DMS79 treated with DMSO at 0.1 percent for 48 hours (cell line): ENCODE measurements at regions not wholly inside any gene's neighbourhood (a gene's known extent, or its start where the extent isn't known, plus 50 kb on each side); places are given as distances from the start of the nearest gene placed in this dataset.
A peak's percentile ranks its signal among the peaks of the same experiment; 100 is the strongest.

Experiments
- DNase-seq: peaks from one replicate; lab custom pipeline; 2025; lab: John Stamatoyannopoulos, UW

DNA sequence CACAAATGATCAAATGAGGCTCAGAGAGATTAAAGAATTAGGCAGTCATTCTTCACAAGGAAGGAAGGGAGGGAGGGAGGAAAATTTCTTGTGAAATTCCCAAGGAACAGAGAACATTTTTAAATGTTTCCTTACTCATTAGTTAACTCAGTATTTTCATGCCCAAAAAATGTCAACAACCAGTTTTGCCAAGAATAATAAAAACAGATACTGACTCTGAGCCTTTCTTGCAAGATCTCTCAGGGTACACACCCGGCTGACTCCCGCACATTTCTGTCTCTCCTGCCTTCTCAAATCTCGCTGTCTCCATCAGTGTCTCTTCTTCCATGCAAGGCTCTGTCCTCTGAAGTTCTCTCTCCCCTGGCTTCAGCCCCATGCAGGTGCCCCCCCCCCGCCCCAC lies 265.9 kb downstream of the TJP1 start:
- DNase-seq: no peak

DNA sequence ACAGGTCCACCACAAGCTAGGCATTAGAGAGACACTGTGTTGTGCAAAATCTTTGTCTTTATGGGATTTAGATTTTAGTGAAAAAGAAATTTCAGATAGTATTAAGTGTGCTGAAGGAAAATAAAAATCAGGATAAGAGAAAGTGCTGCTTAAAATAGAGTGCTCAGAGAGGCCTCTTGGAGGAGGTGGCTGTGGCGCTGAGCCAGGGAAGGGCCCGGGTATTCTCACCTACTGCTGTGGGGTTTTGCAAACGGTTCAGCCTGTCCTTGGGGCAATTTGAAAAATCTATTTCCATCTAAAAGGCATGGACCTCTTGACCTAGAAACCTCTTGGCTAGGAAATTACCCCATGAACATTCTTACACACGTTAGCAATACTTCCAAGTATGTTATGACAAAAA lies 267.7 kb downstream of the TJP1 start:
- DNase-seq: no peak

DNA sequence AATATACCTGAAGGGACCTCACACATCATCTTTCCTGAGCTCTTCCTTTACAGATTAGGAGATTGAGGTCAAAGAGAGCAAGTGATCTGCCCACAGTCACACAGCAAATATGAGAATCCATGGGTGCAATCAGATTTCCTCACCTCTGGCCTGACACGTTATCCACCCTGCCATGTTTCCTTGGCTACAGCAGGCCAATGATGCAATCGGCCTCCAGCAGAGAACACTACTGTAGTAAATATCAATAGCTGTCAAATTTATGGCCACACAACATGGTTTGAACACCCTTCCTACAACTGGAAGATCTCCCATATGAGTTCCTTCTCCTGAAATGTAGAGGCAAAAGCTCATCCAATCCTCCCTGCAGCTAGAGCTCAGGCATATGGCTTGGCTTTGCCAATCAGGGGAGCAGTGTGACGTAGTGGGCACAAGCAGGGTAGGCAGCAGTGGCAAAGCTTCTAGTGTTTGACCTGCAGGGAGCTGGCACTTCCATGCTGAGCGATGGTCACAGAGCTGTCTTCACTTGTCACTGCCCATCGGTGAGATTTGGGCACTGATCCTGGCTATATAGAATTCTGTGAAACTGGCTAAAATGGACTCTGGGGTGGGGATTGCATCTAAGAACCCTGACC lies 271.3 kb downstream of the TJP1 start:
- no peak for DNase-seq

DNA sequence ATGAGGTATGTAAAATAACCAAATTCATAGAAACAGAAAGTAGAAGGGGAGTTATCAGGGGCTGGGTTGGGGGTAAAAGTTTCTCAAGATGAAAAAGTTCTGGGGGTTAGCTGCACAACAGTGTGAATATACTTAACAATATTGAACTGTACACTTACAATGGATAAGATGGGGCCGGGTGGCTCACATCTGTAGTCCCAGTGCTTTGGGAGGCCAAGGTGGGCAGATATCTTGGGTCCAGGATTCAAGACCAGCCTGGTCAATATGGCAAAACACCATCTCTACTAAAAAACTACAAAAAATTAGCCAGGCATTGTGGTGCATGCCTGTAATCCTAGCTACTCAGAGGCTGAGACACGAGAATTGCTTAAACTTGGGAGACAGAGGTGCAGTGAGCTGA lies 274.3 kb downstream of the TJP1 start:
- no peak for DNase-seq

DNA sequence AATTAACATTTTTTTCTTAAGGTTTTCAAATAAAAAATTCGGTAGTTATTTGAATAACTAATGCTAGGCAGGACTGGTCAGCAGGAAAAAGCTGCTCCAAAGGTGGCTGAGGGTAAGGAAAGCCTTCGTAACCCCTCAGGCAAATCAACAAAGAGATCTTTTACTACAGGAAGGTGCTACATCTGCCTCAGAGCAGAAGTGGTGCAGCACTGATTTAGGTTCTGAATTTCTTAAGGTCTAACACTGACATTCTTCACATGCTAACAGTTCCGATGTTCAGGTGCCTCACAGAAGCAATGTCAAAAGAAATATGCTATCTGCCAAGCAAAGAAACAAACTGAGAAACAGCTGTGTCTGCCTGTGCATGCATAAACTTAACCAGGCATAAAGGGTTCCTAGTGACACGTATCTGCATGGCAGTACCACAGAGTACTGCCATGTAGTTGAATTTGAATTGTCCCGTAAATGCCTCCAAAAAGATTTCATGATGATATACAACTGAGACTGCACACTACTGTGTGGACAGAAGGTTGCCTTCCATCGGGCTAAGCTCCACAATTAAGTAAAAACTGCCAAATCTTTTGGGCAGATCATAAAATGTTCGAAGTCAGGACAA lies 275.0 kb upstream of the NSMCE3 start:
- no peak for DNase-seq

DNA sequence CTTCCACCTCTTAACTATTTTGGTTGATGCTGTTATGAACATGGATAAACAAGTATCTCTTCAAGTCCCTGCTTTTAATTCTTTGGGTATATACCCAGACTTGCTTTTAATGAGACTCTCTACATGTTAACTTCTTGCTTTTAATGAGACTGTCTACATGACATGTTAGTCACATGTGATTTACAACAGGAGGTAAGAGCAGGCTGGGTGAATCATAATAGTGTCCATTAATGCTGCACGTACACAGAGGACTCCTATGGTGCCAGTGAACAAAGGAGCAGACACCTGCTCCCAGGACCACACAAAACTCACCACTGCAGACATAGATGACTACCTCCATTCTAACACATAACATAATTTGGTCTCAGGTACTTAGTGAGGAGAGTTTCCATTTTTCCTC lies 273.4 kb upstream of the NSMCE3 start:
- DNase-seq: no peak

DNA sequence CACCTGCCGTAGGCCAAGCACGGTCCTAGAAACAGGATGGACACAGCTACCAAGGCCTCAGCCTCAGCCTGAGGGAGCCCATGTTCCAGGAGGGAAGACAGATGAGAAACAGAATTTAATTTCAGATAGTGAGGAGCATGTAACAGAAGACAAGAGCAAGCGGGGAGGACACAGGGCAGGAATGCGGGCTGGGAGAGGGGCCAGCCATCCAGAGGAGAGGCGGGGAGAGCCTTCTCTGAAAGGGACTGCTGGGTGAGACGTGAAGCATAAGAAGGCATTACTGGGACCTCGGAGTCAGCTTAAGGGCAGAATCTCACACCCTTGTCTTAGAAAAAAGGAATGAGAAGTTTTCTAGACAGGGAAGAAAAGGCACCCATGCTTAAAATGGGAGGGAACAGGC lies 271.7 kb upstream of the NSMCE3 start:
- no peak for DNase-seq

DNA sequence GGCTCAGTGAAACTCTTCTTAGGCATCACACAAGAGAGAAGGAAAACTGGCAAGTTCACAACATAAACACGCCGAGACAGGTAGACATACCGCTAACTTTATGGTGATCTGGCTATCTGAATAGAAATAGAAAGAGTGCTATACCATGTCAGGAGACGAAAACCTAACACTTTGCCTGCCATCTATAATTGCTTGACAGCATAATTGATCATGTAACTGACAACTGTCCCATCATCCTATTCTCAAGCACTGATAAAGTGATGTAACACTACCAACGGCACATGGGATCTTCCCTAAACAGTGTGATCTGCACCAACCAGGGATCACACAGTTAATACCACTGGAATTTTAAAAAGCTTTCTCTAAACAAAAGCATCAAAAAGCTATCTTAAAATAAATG lies 270.9 kb upstream of the NSMCE3 start:
- no peak for DNase-seq

DNA sequence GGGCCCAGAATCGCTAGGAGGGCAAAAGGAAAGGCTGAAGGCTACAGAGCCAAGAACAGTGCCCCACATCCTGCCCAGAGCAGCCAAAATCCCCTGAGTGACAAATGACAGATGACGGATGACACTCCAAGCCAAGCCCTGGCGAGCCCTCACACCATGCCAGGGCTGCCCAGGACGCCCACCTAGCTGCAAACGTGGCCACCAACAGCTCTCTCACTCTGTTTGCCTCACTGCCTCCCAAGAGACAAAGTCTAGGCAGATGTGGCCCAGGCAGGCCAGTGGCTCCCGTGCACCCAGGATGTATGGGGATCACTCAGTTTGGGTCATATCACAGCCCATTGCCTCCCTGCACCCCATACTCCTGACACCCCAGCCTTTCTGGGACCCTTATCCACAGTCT lies 270.1 kb upstream of the NSMCE3 start:
- DNase-seq: no peak

DNA sequence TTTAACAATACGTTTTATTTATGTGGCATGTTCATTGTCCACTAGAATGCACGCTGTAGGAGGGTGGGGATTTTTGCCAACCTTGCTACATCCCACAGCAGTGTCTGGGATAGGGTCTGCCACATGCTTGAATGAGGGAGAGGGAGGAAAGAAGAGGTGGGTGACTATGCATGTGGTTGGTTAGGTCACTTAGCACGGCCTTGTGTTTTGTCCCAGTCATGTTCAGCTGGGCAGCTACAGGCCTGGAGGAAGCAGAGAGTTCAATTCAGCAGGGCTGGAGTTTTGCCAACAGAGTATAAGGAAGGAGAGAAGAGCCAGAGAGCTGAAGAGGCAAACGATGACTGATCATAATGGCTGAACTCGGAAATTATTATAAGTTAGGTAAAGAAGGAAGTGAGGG lies 268.4 kb upstream of the NSMCE3 start:
- DNase-seq: no peak

DNA sequence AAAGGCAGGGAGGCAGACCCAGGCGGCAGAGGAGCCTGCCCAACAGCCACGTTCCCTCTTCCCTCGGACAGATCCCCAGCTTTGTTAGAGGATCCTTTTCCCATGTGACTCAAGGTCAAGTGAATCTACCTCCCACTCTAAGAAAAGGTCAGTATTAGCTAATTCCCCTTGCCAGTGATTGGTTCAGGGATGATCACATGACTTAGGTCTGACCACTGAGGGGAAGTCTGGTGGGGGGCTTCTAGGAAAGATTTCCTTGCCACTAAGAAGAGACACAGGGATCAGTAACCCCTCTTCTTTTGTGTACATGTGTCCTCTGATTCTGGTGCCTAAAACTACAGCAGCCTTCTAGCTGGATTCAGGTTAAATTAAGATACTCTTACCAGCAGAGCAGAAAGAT lies 266.3 kb upstream of the NSMCE3 start:
- DNase-seq: no peak

DNA sequence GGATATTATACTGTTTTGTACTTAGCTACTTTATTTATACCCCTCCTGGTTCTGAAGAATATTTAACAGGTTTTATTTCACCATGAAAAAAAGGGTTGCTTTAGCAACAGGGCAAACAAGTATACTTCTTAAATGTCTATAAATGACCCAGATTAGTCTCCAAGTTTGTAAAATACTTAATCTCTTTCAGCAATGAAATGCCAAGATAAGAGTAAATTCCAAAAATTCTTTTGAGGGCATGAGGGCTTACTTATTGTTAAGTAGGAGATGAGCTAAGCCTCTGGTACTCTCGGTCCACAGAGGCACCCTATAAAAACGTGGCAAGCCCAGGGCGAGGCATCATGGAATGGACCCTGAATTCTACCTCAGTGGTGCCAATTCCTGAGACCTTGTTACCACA lies 264.8 kb upstream of the NSMCE3 start:
- DNase-seq: no peak

DNA sequence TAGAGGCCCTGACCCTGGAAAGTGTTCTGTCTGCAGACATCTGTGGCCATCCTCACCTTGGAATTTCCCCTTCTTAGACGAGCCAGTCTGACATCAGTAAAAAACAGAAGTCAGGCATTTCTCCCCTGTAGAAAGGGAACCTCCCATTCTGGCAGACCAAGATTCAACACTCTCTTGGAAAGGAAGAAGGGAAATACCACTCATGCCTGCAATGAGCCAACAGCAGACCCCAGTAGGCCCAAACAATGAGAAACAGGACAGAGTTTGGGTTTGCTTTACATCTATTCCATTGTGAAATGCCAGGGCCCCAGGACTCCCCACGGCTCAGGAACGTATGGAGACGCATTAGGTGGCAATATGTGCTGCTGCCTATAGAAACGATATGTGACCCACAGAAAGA lies 264.0 kb upstream of the NSMCE3 start:
- no peak for DNase-seq

DNA sequence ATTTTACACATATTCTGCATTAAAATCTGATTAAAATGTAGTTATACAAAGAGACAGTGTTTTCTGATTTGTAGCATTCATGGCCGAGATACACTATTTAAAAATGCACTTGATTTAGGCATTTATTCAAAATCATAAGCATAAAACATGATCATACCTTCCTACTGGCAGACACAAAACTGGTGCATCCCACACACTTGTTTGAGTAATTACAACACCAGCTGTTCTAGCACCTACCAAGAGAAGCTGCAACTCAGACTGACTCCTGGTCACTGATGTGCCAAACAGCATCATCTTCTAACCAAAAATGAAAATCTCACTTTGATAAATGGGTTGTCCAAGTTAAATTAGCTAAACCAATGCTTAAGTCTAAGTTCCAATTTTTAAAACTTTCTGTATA lies 262.7 kb upstream of the NSMCE3 start:
- DNase-seq: no peak

DNA sequence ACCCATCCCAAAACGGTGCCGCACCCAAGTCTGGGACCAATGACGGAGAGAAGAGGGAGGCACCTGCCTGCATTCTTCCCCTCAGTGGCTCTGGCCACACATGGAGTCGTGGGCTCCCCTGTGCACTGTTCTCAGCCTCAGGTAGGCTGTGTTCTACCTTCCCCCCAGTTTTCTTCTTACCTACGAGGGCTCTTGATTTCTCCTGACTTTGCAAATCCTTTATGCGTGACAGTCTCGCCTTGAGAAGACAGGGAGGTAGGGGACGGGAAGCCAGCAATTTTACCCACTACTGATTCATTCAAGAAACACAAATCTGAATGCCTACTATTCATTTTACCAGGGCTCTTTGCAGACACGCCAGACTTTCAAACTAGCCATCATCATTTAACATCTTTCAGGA lies 261.3 kb upstream of the NSMCE3 start:
- DNase-seq: peak; percentile 12

DNA sequence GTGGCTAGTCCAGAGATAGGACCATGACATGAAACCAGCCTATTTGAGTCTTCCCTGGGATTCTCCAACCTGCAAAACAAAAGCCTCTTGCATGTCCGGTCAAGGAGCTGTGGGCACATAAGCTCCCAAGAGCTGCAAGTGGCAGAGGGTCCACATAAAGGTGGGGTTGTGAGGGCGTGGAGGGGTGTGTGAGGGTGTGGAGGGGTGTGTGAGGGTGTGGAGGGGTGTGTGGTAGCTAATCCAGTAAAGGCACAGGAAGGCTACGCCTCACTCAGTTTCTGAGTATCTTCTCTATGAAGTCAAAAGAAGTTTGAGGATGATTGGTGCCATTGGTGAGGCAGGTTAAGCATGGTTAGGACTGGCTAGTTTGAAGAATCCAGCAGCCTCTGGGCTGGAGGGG lies 259.4 kb upstream of the NSMCE3 start:
- no peak for DNase-seq

DNA sequence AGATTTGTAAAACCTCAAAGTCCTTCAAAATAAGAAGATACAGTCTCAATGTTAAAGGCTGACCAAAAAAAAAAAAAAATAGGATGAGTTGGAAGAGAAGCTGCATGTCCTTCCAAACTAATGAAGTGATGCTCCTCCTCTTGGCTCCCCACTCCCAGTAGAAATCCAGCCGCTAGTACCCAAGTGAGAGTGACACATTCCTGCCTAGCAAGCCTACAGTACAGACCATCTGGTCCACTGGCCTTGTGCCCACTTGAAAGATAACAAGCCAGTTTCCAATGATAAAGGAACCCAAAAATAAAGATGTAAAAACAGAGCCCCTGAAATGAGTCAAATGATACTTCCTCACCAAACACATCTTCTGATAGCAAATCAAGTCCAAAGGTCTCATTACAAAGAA lies 258.7 kb upstream of the NSMCE3 start:
- DNase-seq: no peak

DNA sequence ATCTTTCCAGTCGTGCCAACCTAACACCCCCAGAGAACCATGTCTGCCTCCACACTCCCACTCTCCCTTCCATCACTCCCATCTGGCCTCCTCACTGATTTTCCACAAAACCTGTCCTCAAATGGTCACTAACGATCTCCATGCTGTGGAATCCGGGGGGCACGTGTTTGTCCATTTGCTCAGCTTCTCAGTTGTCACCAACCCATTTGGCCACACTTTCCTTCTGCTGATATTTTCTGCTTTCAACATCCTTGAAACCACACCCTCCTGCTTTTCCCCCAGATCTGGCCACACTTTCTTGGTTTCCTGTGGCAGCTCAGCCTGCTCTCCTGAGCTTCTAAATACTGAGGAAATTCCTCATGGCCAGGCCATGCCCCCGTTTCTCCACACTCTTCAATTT lies 257.2 kb upstream of the NSMCE3 start:
- no peak for DNase-seq

DNA sequence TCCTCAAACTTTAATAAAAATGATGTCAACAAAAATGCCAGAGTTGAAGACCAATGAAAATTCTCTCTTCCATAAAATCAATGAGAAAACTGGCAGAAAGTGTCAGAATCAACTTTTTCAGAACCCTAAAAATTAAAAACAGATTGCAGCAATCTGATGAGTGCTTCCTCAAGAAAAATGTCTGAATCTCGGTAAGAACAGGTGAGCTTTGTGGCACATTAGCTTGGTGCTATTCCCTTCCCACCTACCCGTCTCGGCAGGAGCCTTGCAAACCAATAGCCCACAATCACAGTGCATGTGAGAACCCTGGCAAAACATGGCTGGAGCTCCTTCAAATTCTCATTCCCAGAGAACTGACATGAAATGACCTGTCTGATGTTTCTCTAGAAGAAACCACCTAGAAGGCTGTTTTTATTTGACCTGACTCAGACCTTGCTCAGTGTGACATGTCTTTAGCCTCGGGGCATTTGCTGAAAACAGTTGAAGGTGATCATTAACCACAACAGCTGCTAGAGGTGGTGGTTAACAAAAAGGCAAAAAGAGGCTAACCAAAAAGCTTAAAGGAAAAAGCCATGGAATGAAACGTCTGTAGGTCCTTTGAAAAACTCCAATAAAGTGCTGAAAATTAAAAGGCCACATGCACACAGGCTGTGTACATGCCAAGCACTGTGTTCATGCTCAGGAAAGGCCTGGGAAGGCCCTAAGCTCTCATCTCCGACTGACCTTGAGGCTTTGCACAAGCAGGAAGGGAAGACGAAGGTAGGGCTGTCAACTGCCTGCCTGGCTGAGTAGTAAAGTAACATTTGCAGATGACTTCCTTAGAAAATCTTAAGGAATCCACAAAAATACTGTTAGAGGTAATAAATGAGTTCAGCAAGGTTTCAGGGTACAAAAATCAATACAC lies 253.0 kb upstream of the NSMCE3 start:
- DNase-seq: peak; percentile 17

DNA sequence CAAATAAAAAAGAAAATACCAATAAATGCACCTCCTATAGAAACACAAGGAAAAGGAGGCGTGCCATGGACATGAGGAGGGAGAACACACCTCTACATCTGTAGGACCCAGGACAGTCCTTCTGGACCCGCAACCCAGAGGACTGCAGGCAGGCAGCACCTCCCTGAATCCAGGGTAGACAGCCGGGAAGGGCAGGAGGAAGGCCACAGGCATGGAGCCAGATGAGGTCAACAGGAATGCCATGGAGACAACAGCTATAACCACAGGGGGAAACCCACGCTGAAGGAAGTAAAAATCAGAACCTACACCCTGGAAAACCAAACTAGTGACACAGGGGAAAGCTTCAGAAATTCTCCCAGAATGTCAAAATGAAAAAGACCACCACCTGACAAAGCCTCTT lies 248.8 kb upstream of the NSMCE3 start:
- no peak for DNase-seq

DNA sequence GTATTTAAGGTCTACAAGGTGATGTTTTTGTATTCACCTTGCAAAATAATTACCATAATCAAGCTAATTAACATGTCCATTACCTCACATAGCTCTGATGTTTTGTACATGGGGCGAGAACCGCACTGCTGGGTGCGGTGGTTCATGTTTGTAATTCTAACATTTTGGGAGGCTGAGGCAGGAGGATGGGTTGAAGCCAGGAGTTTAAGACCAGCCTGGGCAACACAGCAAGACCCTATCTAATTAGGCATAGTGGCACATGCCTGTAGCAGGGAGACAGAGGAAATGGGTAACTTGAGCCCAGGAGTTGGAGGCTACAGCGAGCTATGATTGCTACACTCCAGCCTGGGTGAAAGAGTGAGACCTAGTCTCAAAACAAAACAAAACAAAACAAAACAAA lies 248.2 kb upstream of the NSMCE3 start:
- DNase-seq: no peak

DNA sequence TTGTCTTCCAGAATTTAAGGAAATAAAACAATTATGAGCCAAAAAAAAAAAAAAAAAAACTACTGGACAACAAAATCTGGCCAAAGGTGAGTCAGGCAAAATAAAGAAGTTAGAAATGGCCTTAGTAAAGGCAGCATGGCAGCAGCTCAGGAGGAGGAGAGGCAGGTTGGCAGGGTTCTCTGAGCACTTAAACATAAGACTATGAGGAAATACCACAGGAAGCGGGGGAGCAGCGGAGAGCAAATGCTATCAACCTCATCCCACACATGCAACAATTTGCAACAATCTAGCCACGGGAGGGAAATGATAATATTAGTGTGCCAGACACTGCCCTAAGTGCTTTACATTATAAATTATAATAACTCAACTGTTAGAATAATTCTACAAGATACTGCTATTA lies 247.3 kb upstream of the NSMCE3 start:
- no peak for DNase-seq

DNA sequence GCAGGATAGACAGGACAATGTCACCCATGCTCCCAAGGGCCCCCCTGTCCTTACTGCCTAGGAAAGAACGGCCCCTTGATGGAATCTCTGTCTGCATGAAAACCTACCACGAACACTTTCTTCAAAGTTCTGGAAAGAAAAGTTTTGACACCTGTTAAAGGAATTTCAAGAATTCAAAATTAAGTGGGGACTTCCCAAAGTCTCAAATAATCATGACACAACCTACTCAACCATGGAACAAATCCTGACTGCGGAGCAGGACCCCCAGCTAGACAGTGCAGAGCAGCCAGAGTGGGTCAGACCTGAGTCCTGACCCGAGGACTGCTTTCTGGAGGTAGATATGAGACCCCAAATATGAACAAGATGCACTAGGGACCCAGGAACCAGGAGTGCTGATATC lies 245.3 kb upstream of the NSMCE3 start:
- DNase-seq: no peak
